Activated CD4-positive, alpha-beta memory T cell treated with anti-CD3 and anti-CD28 coated beads, Interleukin-2, amount 10 ng/mL, durations not matched to agents 7 days and 5 days (primary cell): ENCODE measurements at regions not wholly inside any gene's neighbourhood (a gene's known extent, or its start where the extent isn't known, plus 50 kb on each side); places are given as distances from the start of the nearest gene placed in this dataset.

Experiments used
- CTCF ChIA-PET: fragments of 350-600 bp; sonication (Branson Sonifier 250); formaldehyde crosslinking; loops from one replicate; lab custom pipeline; 2021; ENCODE audit warnings: antibody characterized with exemption, inconsistent platforms; lab: Charles Lee
- POLR2A ChIA-PET: fragments of 350-600 bp; sonication (Branson Sonifier 250); formaldehyde crosslinking; loops from one replicate; lab custom pipeline; 2021; ENCODE audit warnings: antibody characterized with exemption; lab: Charles Lee
- DNase-seq: peaks from one replicate; pipeline ENCODE4 v3.0.0-alpha.2; 2020
- H3K27ac Mint-ChIP-seq: one replicate; pipeline ENCODE4 v1.8.0; 2021; ENCODE audit warnings: mild to moderate bottlenecking, mixed read lengths
- H3K27me3 Mint-ChIP-seq: one replicate; pipeline ENCODE4 v1.8.0; 2021; ENCODE audit warnings: mixed read lengths
- H3K36me3 Mint-ChIP-seq: one replicate; pipeline ENCODE4 v1.8.0; 2021; ENCODE audit warnings: low read depth, mixed read lengths
- H3K4me1 Mint-ChIP-seq: one replicate; pipeline ENCODE4 v1.8.0; 2021; ENCODE audit warnings: mixed read lengths
- H3K4me3 Mint-ChIP-seq: one replicate; pipeline ENCODE4 v1.8.0; 2021; ENCODE audit warnings: mild to moderate bottlenecking, mixed read lengths
- H3K9me3 Mint-ChIP-seq: one replicate; pipeline ENCODE4 v1.8.0; 2021; ENCODE audit warnings: mixed read lengths

DNA sequence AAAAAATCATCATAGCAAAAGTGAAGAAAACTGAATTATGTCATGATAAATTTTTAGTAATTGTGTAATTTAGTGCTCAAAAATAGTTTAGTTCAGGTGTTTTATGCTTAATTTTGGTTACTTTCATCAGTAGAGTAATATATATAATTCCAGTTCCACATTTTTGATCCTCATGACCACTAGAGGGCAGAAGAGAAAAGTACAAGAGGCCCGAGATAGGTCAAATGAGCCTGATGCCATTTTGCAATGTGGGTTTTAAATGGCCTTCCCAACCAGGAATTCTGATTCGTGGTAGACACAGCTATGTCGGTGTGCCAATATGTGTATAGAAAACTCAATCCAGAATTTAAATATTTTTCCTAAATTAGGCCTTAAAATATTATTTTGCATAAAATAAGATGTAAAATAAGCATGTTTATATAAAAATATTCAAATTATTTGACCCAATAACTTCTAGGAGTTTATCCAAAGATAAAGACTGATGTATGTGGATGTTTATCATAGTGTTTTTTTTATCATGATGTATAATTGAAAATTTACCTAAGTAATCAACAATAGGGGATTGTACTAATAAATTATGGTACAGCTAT lies 159.7 kb upstream of the RPS6KA2 start:
- Mint-ChIP-seq H3K27me3 (peaks cover 5% of the 10 kb centered on the region), H3K27ac (no peak overlapping the region), H3K4me3 (no peak overlapping the region), H3K9me3 (no peaks in the 10 kb centered on the region), H3K4me1 (no peaks in the 10 kb centered on the region), H3K36me3 (no peaks in the 10 kb centered on the region)
- ChIA-PET CTCF (interaction anchor here (0.7 to 2.6 kb wide), 9 partner anchors 9 to 355 kb away, joined by 3 to 32 read pairs (median 4); no protein-coding TSS in a partner anchor), POLR2A (no interaction called here)
- DNase-seq = peak; percentile 16

DNA sequence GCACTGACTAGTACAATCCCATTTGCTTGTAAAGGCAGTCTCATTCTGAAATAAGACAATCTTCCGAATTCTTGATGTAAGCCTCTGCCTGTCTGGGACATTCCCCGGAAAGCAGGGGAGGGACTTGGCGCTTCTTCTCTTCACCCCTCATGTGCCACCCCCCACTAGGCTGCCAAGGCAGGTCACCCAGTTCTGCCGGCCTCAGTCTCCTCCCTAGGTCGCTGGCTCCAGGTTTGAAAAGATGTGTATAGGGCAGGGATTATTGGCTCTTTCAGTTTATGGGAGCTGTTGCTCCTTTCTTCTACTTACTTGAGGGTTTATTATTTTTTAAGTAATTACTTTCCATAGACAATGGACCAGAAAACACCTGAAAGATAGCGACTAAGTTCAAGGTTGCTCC lies 158.1 kb upstream of the RPS6KA2 start:
- Mint-ChIP-seq H3K27ac (no peak overlapping the region), H3K4me3 (no peak overlapping the region), H3K36me3 (no peaks in the 10 kb centered on the region), H3K9me3 (no peaks in the 10 kb centered on the region), H3K27me3 (no peaks in the 10 kb centered on the region), H3K4me1 (no peaks in the 10 kb centered on the region)
- ChIA-PET POLR2A (no interaction called here), CTCF (interaction anchor here (0.7 to 1.7 kb wide), 3 partner anchors 203 to 354 kb away, joined by 3 to 10 read pairs (median 4); no protein-coding TSS in a partner anchor)
- DNase-seq = no peak

DNA sequence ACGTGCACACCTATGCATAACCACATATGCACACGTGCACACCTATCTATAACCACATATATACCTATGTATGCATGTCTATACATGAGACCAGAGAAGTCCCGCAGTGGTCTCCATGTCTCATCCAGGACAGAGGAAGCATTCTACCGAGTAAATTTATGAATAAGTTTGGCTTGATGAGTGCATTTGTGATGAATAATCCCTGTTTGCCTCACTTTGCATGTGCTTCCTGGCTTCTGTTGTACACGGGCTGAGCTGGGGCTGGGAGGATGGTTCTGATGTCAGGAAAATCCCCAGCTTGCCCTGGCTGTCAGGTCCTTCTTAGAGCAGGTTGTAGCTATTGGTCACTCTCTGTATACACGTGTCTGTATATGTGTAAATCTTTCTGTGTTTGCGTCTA lies 157.6 kb upstream of the RPS6KA2 start:
- no peak overlapping the region for H3K27ac Mint-ChIP-seq
- POLR2A ChIA-PET = no interaction called here
- no peaks in the 10 kb centered on the region for H3K27me3 Mint-ChIP-seq
- DNase-seq = no peak
- H3K4me1 Mint-ChIP-seq = no peaks in the 10 kb centered on the region
- CTCF ChIA-PET = interaction anchor here (1.7 kb wide), 1 partner anchor 205 kb away, joined by 10 read pairs; no protein-coding TSS in a partner anchor
- H3K9me3 Mint-ChIP-seq = no peaks in the 10 kb centered on the region
- H3K4me3 Mint-ChIP-seq = no peak overlapping the region
- H3K36me3 Mint-ChIP-seq = no peaks in the 10 kb centered on the region

DNA sequence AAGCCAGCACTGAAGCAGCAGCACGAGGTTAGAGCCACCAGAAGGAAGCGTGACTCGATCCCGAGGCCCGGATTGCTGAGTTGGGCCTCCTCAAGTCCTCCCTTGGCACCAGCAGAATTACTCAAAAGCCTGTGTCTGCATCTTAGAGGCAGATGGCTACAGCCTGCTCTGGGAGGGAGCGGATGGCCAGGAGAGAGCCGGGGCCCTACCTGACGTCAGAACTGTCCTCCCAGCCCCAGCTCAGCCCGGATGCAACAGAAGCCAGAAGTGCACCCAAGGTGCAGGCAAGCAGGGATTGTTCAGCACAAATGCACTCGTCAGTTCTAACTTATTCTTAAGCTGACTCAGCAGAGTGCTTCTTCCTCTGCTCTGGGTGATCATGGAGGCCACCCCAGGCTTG lies 155.5 kb upstream of the RPS6KA2 start:
- ChIA-PET CTCF (interaction anchor here (0.9 to 1.0 kb wide), 2 partner anchors 8 to 208 kb away, joined by 3 to 4 read pairs; no protein-coding TSS in a partner anchor), POLR2A (no interaction called here)
- Mint-ChIP-seq H3K4me1 (no peaks in the 10 kb centered on the region), H3K4me3 (no peak overlapping the region), H3K36me3 (no peaks in the 10 kb centered on the region), H3K9me3 (no peaks in the 10 kb centered on the region), H3K27me3 (no peaks in the 10 kb centered on the region), H3K27ac (no peak overlapping the region)
- no peak for DNase-seq

DNA sequence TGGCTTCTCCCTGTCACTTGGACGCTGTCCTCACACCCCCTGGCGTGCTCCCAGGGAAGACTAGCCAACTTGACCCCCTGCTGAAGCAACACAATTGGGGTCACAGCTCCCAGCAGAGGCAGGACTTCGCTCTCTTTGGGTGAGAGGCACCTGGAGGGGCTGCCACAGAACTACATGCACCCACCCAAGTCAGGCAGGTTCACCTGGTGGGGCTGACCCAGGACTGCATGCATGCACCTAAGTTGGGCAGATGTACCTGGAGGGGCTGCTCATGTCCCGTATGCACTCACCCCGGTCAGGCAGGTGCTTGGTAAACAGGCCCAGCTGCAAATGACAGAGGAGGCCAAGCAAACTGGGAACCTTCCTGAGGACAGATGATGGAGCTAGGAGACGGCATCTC lies 154.3 kb upstream of the RPS6KA2 start:
- no peaks in the 10 kb centered on the region for H3K36me3 Mint-ChIP-seq
- H3K27me3 Mint-ChIP-seq = peaks cover 6% of the 10 kb centered on the region
- H3K9me3 Mint-ChIP-seq = no peaks in the 10 kb centered on the region
- no peaks in the 10 kb centered on the region for H3K4me1 Mint-ChIP-seq
- H3K4me3 Mint-ChIP-seq = no peak overlapping the region
- ChIA-PET POLR2A (no interaction called here), CTCF (interaction anchor here (1.6 kb wide), 1 partner anchor 209 kb away, joined by 5 read pairs; no protein-coding TSS in a partner anchor)
- H3K27ac Mint-ChIP-seq = no peak overlapping the region
- DNase-seq = no peak

DNA sequence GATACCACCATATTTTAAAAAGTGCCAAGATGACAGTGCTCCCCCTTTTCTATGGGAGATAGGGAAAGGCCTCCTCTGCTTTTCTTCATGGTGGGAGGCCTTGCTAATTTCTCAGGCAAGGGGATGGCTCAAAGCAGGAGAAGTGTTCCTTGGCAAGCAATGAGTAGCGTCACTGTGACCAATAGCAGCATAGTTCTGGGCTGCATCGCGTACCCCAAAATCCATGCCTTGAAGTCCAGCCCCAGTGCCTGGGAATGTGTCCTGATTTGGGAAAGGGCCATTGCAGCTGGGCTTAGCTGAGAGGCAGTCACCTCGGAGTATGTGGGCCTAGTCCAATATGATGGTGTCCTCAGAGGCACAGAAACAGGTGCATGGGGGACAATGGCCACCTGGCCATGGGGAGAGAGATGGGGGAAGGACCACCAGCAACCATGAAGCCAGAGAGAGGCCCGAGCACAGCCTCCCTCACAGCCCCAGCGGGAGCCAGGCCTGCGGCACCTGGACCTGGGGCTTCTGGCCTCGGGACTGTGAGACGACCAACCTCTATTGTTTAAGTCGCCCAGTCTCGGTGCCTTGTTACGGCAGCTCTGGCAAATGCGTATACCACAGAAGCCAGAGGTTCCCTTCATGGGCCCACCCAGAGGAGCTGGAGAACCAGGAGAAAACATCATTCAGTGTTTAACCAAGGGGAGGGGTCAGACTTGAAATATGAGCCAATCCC lies 153.1 kb upstream of the RPS6KA2 start:
- no peaks in the 10 kb centered on the region for H3K9me3 Mint-ChIP-seq
- H3K27ac Mint-ChIP-seq = no peak overlapping the region
- peaks cover 6% of the 10 kb centered on the region for H3K27me3 Mint-ChIP-seq
- CTCF ChIA-PET = interaction anchor here (1.6 kb wide), 1 partner anchor 210 kb away, joined by 5 read pairs; no protein-coding TSS in a partner anchor
- no peaks in the 10 kb centered on the region for H3K36me3 Mint-ChIP-seq
- H3K4me3 Mint-ChIP-seq = no peak overlapping the region
- H3K4me1 Mint-ChIP-seq = peaks cover 3% of the 10 kb centered on the region
- POLR2A ChIA-PET = no interaction called here
- no peak for DNase-seq

DNA sequence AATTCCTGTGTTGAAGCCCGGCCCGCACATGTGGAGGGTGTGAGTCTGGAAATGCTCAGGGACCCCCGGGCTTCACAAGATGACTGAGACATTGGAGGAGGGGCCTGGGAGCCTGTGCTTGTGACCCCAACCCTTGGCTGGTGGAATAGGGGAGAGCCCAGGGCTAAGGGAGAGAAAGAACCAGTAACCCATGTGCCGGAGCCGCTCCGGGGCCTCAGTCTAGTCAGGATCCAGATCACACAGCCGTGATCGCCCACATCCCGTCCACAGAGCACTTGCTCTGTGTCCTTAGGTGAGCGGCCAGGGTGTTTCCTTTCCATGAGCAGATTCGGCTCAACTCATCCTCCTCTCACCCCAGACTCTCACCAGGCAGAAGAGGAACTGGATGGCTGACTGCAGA lies 152.3 kb upstream of the RPS6KA2 start:
- Mint-ChIP-seq H3K27ac (no peak overlapping the region), H3K4me3 (no peak overlapping the region), H3K27me3 (peaks cover 6% of the 10 kb centered on the region), H3K36me3 (no peaks in the 10 kb centered on the region), H3K9me3 (no peaks in the 10 kb centered on the region), H3K4me1 (peaks cover 3% of the 10 kb centered on the region)
- no peak for DNase-seq
- ChIA-PET POLR2A (no interaction called here), CTCF (no interaction called here)

DNA sequence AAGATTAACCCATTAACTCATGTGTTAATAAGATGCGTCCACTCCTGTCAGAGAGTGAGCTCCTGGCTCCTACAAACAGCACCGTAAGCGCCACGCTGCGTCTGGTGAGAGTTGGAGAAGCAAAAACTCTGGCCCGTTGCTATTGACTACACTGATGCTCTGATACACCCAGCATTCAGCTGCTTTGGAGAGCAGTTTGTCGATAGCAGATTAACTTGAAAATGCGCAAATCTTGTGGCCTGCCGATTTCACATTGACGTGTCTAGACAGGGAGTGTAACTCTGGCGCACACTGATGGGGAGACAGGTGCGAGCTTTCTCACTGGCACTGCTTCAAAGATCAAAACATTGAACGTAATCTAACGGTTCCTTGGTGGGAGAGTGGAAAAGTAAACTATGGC lies 151.7 kb upstream of the RPS6KA2 start:
- Mint-ChIP-seq H3K36me3 (no peaks in the 10 kb centered on the region), H3K4me3 (no peak overlapping the region), H3K4me1 (peaks cover 3% of the 10 kb centered on the region), H3K27me3 (peaks cover 6% of the 10 kb centered on the region), H3K27ac (no peak overlapping the region), H3K9me3 (no peaks in the 10 kb centered on the region)
- POLR2A ChIA-PET = no interaction called here
- DNase-seq = no peak
- CTCF ChIA-PET = interaction anchor here (1.7 kb wide), 1 partner anchor 8 kb away, joined by 4 read pairs; no protein-coding TSS in a partner anchor

DNA sequence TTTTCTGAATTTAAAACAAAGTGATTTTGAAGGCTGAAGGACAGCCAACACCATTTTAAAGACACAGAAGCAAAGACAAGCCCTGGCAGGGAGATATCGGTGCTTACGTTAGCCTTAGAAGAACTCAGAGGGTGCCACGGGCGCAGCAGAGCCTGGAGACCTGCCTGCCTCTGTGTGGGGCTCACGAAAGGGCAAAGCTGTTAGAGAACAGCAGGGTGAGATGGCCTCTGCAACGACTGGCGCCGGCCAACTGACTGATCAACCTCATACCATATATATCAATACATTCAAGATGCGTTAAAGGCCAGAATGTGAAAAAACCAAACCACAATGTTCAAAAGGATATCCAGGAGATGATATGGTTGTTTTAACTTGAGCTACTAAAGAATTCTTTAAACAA lies 151.0 kb upstream of the RPS6KA2 start:
- Mint-ChIP-seq H3K27me3 (peaks cover 8% of the 10 kb centered on the region), H3K4me1 (peaks cover 3% of the 10 kb centered on the region), H3K4me3 (no peak overlapping the region), H3K36me3 (no peaks in the 10 kb centered on the region), H3K9me3 (no peaks in the 10 kb centered on the region), H3K27ac (no peak overlapping the region)
- POLR2A ChIA-PET = no interaction called here
- no peak for DNase-seq
- CTCF ChIA-PET = interaction anchor here (0.6 to 1.7 kb wide), 3 partner anchors 9 to 212 kb away, joined by 4 read pairs; no protein-coding TSS in a partner anchor

DNA sequence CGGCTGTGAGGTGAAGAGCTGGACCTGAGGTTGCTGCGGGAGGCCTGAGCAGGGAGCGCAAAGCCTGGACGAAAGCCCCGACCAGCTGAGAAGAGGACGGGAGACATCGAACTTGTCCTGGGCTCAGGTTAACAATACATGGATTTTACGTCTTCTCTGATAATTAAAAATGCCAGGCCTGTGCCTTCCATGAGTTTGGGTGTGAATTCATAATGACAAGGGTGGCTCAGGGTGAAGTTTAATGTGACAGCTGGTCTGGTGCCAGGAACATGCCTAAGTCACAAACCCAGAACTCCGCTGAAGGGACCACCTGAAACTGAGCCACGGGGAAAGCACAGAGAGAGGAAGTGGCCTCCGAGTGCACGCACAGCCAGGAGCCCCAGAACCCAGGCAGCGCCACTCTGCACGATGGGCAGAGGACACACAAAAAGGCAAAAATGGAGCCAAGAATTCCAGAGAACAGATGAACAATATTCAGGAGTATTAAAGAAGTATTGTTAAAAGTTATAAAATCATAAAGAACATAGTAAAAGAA lies 150.1 kb upstream of the RPS6KA2 start:
- Mint-ChIP-seq H3K27me3 (peaks cover 8% of the 10 kb centered on the region), H3K4me3 (no peak overlapping the region), H3K9me3 (no peaks in the 10 kb centered on the region), H3K4me1 (peaks cover 3% of the 10 kb centered on the region), H3K36me3 (no peaks in the 10 kb centered on the region), H3K27ac (no peak overlapping the region)
- ChIA-PET CTCF (interaction anchor here (1.5 to 1.7 kb wide), 2 partner anchors 10 to 213 kb away, joined by 4 read pairs; no protein-coding TSS in a partner anchor), POLR2A (no interaction called here)
- DNase-seq = no peak

DNA sequence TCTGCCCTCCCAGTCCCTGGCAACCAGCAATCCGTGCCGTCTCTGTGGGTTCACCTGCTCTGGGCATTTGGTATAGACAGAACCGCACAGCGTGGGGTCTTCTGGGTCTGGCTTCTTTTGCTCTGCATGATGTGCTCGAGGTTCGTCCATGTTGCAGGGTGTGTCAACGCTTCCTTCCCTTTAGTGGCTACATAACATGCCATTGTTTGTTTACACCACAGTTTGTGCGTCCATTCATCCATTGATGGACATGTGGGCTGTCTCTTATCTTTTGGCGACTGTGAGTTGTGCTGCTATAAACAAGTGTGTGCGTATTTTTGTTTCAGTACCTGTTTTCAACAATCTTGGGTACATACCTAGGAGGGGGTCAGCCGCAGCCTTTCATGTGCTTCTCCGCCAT lies 149.5 kb upstream of the RPS6KA2 start:
- ChIA-PET POLR2A (no interaction called here), CTCF (interaction anchor here (2.9 to 3.5 kb wide), 2 partner anchors 10 to 213 kb away, joined by 19 to 51 read pairs; no protein-coding TSS in a partner anchor)
- no peak overlapping the region for H3K4me3 Mint-ChIP-seq

DNA sequence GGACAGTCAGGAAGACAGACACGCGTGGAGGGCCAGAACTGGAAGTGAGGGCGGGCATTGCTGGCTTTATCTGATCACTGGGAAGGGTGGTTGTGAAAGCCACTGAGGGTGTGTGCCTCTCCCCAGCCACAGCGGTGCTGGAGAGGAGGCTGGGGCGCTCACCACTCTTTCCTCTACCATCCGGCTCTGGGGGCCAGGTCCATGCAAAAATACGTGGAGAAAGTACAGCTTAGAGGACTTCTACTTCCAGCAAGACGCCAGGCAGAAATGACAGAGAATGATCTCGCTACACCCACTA lies 148.8 kb upstream of the RPS6KA2 start:
- POLR2A ChIA-PET = no interaction called here
- no peak for DNase-seq
- H3K27ac Mint-ChIP-seq = no peak overlapping the region
- CTCF ChIA-PET = interaction anchor here (0.8 to 3.5 kb wide), 12 partner anchors 10 to 366 kb away, joined by 3 to 51 read pairs (median 4); partner anchors contain the start of genes CEP43 and RNASET2
- H3K36me3 Mint-ChIP-seq = no peaks in the 10 kb centered on the region
- H3K9me3 Mint-ChIP-seq = no peaks in the 10 kb centered on the region
- H3K27me3 Mint-ChIP-seq = peaks cover 11% of the 10 kb centered on the region
- H3K4me3 Mint-ChIP-seq = no peak overlapping the region
- peaks cover 3% of the 10 kb centered on the region for H3K4me1 Mint-ChIP-seq

More for the DNA sequence above, 149.5 kb upstream of the RPS6KA2 start:
- Mint-ChIP-seq H3K27me3 (peaks cover 8% of the 10 kb centered on the region), H3K4me1 (peaks cover 3% of the 10 kb centered on the region), H3K36me3 (no peaks in the 10 kb centered on the region), H3K9me3 (no peaks in the 10 kb centered on the region), H3K27ac (no peak overlapping the region)
- DNase-seq = no peak
